HCT116 (cell line): ENCODE measurements at regions not wholly inside any gene's neighbourhood (a gene's known extent, or its start where the extent isn't known, plus 50 kb on each side); places are given as distances from the start of the nearest gene placed in this dataset.

Source experiments
- CEBPB ChIP-seq: IDR thresholded peaks from 2 replicates; pipeline ENCODE4 v1.6.1; 2012; ENCODE audit warnings: low read depth
- EGR1 ChIP-seq: IDR thresholded peaks from 2 replicates; pipeline ENCODE4 v1.6.1; 2012; ENCODE audit warnings: low read depth
- EZH2 ChIP-seq: fragments of 200-600 bp; sonication (generic); IDR thresholded peaks from 2 replicates; pipeline ENCODE4 v1.6.1; 2017; ENCODE audit warnings: antibody characterized with exemption, mixed run types
- FOSL1 ChIP-seq: IDR thresholded peaks from 2 replicates; pipeline ENCODE4 v1.6.1; 2012; ENCODE audit warnings: low read depth
- JUND ChIP-seq: IDR thresholded peaks from 2 replicates; pipeline ENCODE4 v1.6.1; 2012
- ZFX ChIP-seq: fragments of 450-650 bp; IDR thresholded peaks from 2 replicates; pipeline ENCODE4 v1.6.1; 2017
- TF ChIP-seq, protein P1 (sequence below), 3 experiments: fragments of 200-600 bp in 1 of 3; sonication (generic) in 1 of 3; IDR thresholded peaks in 2 of 3; conservative IDR thresholded peaks in 1 of 3; 2 replicates each; pipeline ENCODE4 v1.5.1; 2012 to 2017; ENCODE audit warnings: low read depth in 2 of 3, low read length in 2 of 3, antibody characterized with exemption in 1 of 3, borderline replicate concordance in 1 of 3, control low read depth in 1 of 3, mild to moderate bottlenecking in 1 of 3, mixed read lengths in 1 of 3, mixed run types in 1 of 3, moderate library complexity in 1 of 3; ENCODE audit not compliant: insufficient read depth in 1 of 3
- TF ChIP-seq, protein P2 (sequence below): IDR thresholded peaks from 2 replicates; pipeline ENCODE4 v1.6.1; 2012

DNA sequence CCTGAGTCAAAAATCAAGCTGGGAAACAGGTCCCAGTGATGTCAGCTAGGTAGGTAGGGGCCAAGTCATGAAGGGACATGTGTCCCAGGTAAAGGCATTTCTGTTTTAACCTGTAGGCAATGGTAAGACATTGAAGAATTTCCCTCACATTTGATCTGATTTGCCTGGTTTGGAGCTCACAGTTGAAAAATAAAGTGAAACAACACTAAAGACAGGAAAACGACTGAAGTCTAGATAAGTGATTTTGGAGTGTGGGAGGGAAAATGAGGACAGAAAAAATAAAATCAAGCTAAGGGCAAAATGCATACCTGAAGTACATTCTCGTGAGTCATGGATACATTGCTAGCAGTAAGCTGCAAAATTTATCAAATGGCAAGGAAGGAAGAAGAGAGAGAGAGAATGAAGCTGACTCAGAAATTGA is 169.9 kb downstream of the SKIDA1 start:
- TF ChIP-seq EGR1: no peak
- no peak for TF ChIP-seq ZFX
- TF ChIP-seq, protein P1, sequence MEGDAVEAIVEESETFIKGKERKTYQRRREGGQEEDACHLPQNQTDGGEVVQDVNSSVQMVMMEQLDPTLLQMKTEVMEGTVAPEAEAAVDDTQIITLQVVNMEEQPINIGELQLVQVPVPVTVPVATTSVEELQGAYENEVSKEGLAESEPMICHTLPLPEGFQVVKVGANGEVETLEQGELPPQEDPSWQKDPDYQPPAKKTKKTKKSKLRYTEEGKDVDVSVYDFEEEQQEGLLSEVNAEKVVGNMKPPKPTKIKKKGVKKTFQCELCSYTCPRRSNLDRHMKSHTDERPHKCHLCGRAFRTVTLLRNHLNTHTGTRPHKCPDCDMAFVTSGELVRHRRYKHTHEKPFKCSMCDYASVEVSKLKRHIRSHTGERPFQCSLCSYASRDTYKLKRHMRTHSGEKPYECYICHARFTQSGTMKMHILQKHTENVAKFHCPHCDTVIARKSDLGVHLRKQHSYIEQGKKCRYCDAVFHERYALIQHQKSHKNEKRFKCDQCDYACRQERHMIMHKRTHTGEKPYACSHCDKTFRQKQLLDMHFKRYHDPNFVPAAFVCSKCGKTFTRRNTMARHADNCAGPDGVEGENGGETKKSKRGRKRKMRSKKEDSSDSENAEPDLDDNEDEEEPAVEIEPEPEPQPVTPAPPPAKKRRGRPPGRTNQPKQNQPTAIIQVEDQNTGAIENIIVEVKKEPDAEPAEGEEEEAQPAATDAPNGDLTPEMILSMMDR (IDR thresholded peaks at IDR 0.05 in 2 of 3, conservative IDR thresholded peaks at IDR 0.05 in 1 of 3; ENCODE audit: borderline replicate concordance in 1 of 3, insufficient read depth in 1 of 3, low read depth in 2 of 3, low read length in 2 of 3): no peak
- TF ChIP-seq JUND: no peak
- TF ChIP-seq EZH2: no peak
- TF ChIP-seq, protein P2, sequence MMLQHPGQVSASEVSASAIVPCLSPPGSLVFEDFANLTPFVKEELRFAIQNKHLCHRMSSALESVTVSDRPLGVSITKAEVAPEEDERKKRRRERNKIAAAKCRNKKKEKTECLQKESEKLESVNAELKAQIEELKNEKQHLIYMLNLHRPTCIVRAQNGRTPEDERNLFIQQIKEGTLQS: no peak
- TF ChIP-seq FOSL1: no peak
- no peak for TF ChIP-seq CEBPB
